ENCODE measurements at regions not wholly inside any gene's neighbourhood (a gene's known extent, or its start where the extent isn't known, plus 50 kb on each side); places are given as distances from the start of the nearest gene placed in this dataset.

- no peak overlapping the region for H3K4me2 ChIP-seq (ENCODE audit: insufficient read depth, low read length)
- H3K79me2 ChIP-seq (ENCODE audit: control insufficient read depth, insufficient read depth, low read length) = no peaks in the 10 kb centered on the region
- H3K4me3 ChIP-seq (replicated peaks in 1 of 3; ENCODE audit: insufficient read depth in 1 of 3, low read depth in 1 of 3, low read length in 3 of 3) = no peak overlapping the region
- BruUV-seq (replicated peaks) = no TSS peak
- intact Hi-C loops (cut with micrococcal nuclease) = no loop called here
- ChIA-PET CTCF (no interaction called here), POLR2A (no interaction called here)
- H2AFZ ChIP-seq (ENCODE audit: low read depth, low read length) = no peak overlapping the region
- H3K36me3 ChIP-seq (ENCODE audit: control insufficient read depth in 2 of 2, extremely low read depth in 1 of 2, insufficient read depth in 2 of 2, low read length in 2 of 2) = no peaks in the 10 kb centered on the region
- no peaks in the 10 kb centered on the region for H3K9me3 ChIP-seq (replicated peaks; ENCODE audit: control insufficient read depth, insufficient read depth, low read length)
- H3K27ac ChIP-seq (ENCODE audit: insufficient read depth, low read depth, low read length) = no peak overlapping the region
- TF ChIP-seq POLR2AphosphoS5 (IDR thresholded peaks at IDR 0.05; ENCODE audit: insufficient read depth, low read depth, low read length) (no peak), JUN (IDR thresholded peaks at IDR 0.05; ENCODE audit: borderline replicate concordance, insufficient read depth, insufficient read length, low read depth) (no peak), FOS (IDR thresholded peaks at IDR 0.05; ENCODE audit: borderline replicate concordance, insufficient read depth, low read length) (no peak), GATA2 (IDR thresholded peaks at IDR 0.05; ENCODE audit: insufficient read depth, insufficient read length, low read depth, low read length) (no peak), POLR2A (IDR thresholded peaks at IDR 0.05; ENCODE audit: low read depth, low read length) (no peak), MAX (IDR thresholded peaks at IDR 0.05; ENCODE audit: insufficient read depth, insufficient read length) (no peak), MYC (IDR thresholded peaks at IDR 0.05; ENCODE audit: low read depth, low read length) (no peak), CTCF (IDR thresholded peaks at IDR 0.05; ENCODE audit: extremely low read depth in 1 of 2, insufficient read depth in 1 of 2, low read depth in 1 of 2, low read length in 2 of 2) (no peak), EZH2 (IDR thresholded peaks at IDR 0.05; ENCODE audit: borderline replicate concordance, low read depth, low read length, severe bottlenecking) (no peak)
- H3K9ac ChIP-seq (replicated peaks; ENCODE audit: extremely low read depth, insufficient read depth, low read length) = no peak overlapping the region
- FAIRE-seq (no peak), DNase-seq (ENCODE audit: low read depth, low spot score) (no peak)
- dilution Hi-C loops (cut with MboI; ENCODE audit: extremely low pct_ligation_motif_present, low sequenced_read_pairs) = no loop called here
- no peaks in the 10 kb centered on the region for H3K9me1 ChIP-seq (replicated peaks; ENCODE audit: control insufficient read depth, extremely low read depth, insufficient read depth, low read length)
- peaks cover 3% of the 10 kb centered on the region in 2 experiments for H3K27me3 ChIP-seq (ENCODE audit: control insufficient read depth in 2 of 2, insufficient read depth in 2 of 2, low read length in 2 of 2)
- no peaks in the 10 kb centered on the region for H3K4me1 ChIP-seq (ENCODE audit: control insufficient read depth, extremely low read depth, insufficient read depth, low read length)
- H4K20me1 ChIP-seq (replicated peaks; ENCODE audit: control insufficient read depth, extremely low read depth, insufficient read depth, low read length) = no peaks in the 10 kb centered on the region
Observed at GRCh38 chr12:4135919-4136605, 137.5 kb upstream of the CCND2 start.

All from endothelial cell of umbilical vein (primary cell).